Gastrocnemius medialis (tissue), 4 donors: ENCODE measurements at regions not wholly inside any gene's neighbourhood (a gene's known extent, or its start where the extent isn't known, plus 50 kb on each side); places are given as distances from the start of the nearest gene placed in this dataset.

Experiments
- POLR2A ChIP-seq, 2 donors: fragments of 450-650 bp; IDR thresholded peaks; one replicate each; pipeline ENCODE4 v1.6.1; 2017; ENCODE audit warnings: antibody characterized with exemption in 2 of 2, mild to moderate bottlenecking in 2 of 2, moderate library complexity in 2 of 2
- TF ChIP-seq, protein P1 (sequence below), 5 experiments: fragments of 450-650 bp in 3 of 5; fragments of 200-600 bp in 2 of 5; sonication (generic) in 2 of 5; IDR thresholded peaks in 4 of 5; conservative IDR thresholded peaks in 1 of 5; 1 replicate in 4 of 5; 2 replicates in 1 of 5; pipeline ENCODE4 v1.5.1; 2016 to 2019; ENCODE audit warnings: antibody characterized with exemption in 5 of 5, mild to moderate bottlenecking in 3 of 5, moderate library complexity in 3 of 5

DNA sequence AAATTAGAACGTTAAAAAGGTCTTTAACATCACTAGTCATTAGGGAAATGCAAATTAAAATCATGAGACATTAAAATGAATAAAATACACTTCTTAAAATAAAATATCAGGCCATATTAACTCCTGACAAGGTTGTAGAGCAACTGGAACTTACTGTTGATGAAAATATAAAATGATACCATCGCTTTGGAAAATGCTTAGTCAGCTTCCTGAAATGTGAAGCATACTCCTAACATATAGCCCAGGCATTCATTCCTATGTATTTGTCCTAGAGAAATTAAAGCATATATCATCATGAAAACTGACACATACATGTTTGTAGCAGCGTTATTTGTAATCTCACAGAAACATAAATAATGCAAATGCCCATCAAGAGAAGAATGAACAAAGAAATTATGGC lies 211.5 kb upstream of the CHRM3 start:
- TF ChIP-seq, protein P1, sequence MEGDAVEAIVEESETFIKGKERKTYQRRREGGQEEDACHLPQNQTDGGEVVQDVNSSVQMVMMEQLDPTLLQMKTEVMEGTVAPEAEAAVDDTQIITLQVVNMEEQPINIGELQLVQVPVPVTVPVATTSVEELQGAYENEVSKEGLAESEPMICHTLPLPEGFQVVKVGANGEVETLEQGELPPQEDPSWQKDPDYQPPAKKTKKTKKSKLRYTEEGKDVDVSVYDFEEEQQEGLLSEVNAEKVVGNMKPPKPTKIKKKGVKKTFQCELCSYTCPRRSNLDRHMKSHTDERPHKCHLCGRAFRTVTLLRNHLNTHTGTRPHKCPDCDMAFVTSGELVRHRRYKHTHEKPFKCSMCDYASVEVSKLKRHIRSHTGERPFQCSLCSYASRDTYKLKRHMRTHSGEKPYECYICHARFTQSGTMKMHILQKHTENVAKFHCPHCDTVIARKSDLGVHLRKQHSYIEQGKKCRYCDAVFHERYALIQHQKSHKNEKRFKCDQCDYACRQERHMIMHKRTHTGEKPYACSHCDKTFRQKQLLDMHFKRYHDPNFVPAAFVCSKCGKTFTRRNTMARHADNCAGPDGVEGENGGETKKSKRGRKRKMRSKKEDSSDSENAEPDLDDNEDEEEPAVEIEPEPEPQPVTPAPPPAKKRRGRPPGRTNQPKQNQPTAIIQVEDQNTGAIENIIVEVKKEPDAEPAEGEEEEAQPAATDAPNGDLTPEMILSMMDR (IDR thresholded peaks at IDR 0.05 in 4 of 5, conservative IDR thresholded peaks at IDR 0.05 in 1 of 5), result no peak
- no peak for TF ChIP-seq POLR2A (IDR thresholded peaks at IDR 0.05)
